Adrenal gland (tissue), 5 donors: ENCODE measurements at regions not wholly inside any gene's neighbourhood (a gene's known extent, or its start where the extent isn't known, plus 50 kb on each side); places are given as distances from the start of the nearest gene placed in this dataset.

Experiments used
- CTCF ChIP-seq, 6 experiments: fragments of 450-650 bp in 4 of 6; fragments of 200-600 bp in 2 of 6; sonication (generic) in 1 of 6; IDR thresholded peaks; 1 replicate in 5 of 6; 2 replicates in 1 of 6; pipeline versions ENCODE4 v1.5.1 to v1.8.0; 2016 to 2021; ENCODE audit warnings: antibody characterized with exemption in 6 of 6, mild to moderate bottlenecking in 2 of 6, moderate library complexity in 1 of 6
- POLR2A ChIP-seq, 2 donors: fragments of 450-650 bp; IDR thresholded peaks; one replicate each; pipeline ENCODE4 v1.6.1; 2017; ENCODE audit warnings: antibody characterized with exemption in 2 of 2, mild to moderate bottlenecking in 2 of 2, moderate library complexity in 1 of 2
- donor health status: DM: no; HTN: no; CAD: no.

- TF ChIP-seq CTCF (IDR thresholded peaks at IDR 0.05) (no peak), POLR2A (IDR thresholded peaks at IDR 0.05) (no peak)
These were observed 113.9 kb downstream of the AGTR2 start for GRCh38 chrX:116284400-116284799.
